Suprapubic skin (tissue), 4 donors: ENCODE measurements at regions not wholly inside any gene's neighbourhood (a gene's known extent, or its start where the extent isn't known, plus 50 kb on each side); places are given as distances from the start of the nearest gene placed in this dataset.

Source experiments
- DNase-seq, 2 donors: peaks; one replicate each; pipeline ENCODE4 v3.0.0-alpha.2; 2019; ENCODE audit warnings: low spot score in 2 of 2
- H3K27ac ChIP-seq: fragments of 200-600 bp; sonication (generic); one replicate; pipeline ENCODE4 v1.5.1; 2019
- H3K27me3 ChIP-seq: fragments of 200-600 bp; sonication (generic); one replicate; pipeline ENCODE4 v1.5.1; 2019
- H3K36me3 ChIP-seq: fragments of 200-600 bp; sonication (generic); one replicate; pipeline ENCODE4 v1.5.1; 2019
- H3K4me1 ChIP-seq: fragments of 200-600 bp; sonication (generic); one replicate; pipeline ENCODE4 v1.5.1; 2019
- H3K4me3 ChIP-seq: fragments of 200-600 bp; sonication (generic); one replicate; pipeline ENCODE4 v1.5.1; 2019; ENCODE audit warnings: mild to moderate bottlenecking
- H3K9me3 ChIP-seq: fragments of 200-600 bp; sonication (generic); one replicate; pipeline ENCODE4 v1.5.1; 2019
- CTCF ChIP-seq, 2 donors: fragments of 200-600 bp in 1 of 2; fragments of 450-650 bp in 1 of 2; sonication (generic) in 1 of 2; IDR thresholded peaks; one replicate each; pipeline ENCODE4 v1.5.1; 2016 to 2019; ENCODE audit warnings: antibody characterized with exemption in 2 of 2, mild to moderate bottlenecking in 1 of 2, moderate library complexity in 1 of 2
- EP300 ChIP-seq: sonication (generic); formaldehyde crosslinking; IDR thresholded peaks from one replicate; pipeline ENCODE4 v1.6.1; 2017; ENCODE audit warnings: antibody characterized with exemption
- POLR2A ChIP-seq, 2 donors: fragments of 450-650 bp; IDR thresholded peaks; one replicate each; pipeline ENCODE4 v1.6.1; 2017; ENCODE audit warnings: antibody characterized with exemption in 2 of 2, mild to moderate bottlenecking in 2 of 2, moderate library complexity in 2 of 2
- POLR2AphosphoS5 ChIP-seq, 3 donors: sonication (generic); formaldehyde crosslinking; IDR thresholded peaks; one replicate each; pipeline ENCODE4 v1.6.1; 2017; ENCODE audit warnings: antibody characterized with exemption in 3 of 3
- WGBS: methylation state at CpG from one replicate; pipeline ENCODE4 v1.1.5; 2018; 5-methylcytosine and 5-hydroxymethylcytosine counted together

- no peaks in the 10 kb centered on the region for H3K9me3 ChIP-seq
- peak overlapping the region; percentile 44 for H3K27ac ChIP-seq
- no peaks in the 10 kb centered on the region for H3K27me3 ChIP-seq
- no peak overlapping the region for H3K4me3 ChIP-seq
- no peak for DNase-seq
- H3K36me3 ChIP-seq = no peaks in the 10 kb centered on the region
- peaks cover 97% of the 10 kb centered on the region for H3K4me1 ChIP-seq
- TF ChIP-seq CTCF (IDR thresholded peaks at IDR 0.05) (no peak), POLR2A (IDR thresholded peaks at IDR 0.05) (no peak), POLR2AphosphoS5 (IDR thresholded peaks at IDR 0.05) (no peak), EP300 (no peak)
- WGBS = 40% methylated on average over 3 of the region's 3 CpGs
Measured at GRCh38 chr2:42931818-42932195, 139.4 kb upstream of the HAAO start.

- H3K9me3 ChIP-seq = no peaks in the 10 kb centered on the region
- no peak for DNase-seq
- H3K4me3 ChIP-seq = no peak overlapping the region
- no peaks in the 10 kb centered on the region for H3K36me3 ChIP-seq
- no peaks in the 10 kb centered on the region for H3K27me3 ChIP-seq
- peaks cover 97% of the 10 kb centered on the region for H3K4me1 ChIP-seq
- 75% methylated on average over 7 of the region's 8 CpGs for WGBS
- TF ChIP-seq POLR2A (IDR thresholded peaks at IDR 0.05) (no peak), POLR2AphosphoS5 (IDR thresholded peaks at IDR 0.05) (no peak), EP300 (no peak), CTCF (IDR thresholded peaks at IDR 0.05) (no peak)
- peak overlapping the region; percentile 44 for H3K27ac ChIP-seq
Measured at GRCh38 chr2:42931146-42931817, 138.9 kb upstream of the HAAO start.

GRCh38 chr2:42930025-42930581 lies 137.7 kb upstream of the HAAO start:
- Histone ChIP-seq H3K9me3 (no peaks in the 10 kb centered on the region), H3K27ac (peak overlapping the region; percentile 92), H3K4me3 (no peak overlapping the region), H3K27me3 (no peaks in the 10 kb centered on the region), H3K36me3 (no peaks in the 10 kb centered on the region), H3K4me1 (peaks cover 98% of the 10 kb centered on the region)
- 19% methylated on average over 5 of the region's 5 CpGs for WGBS
- no peak for TF ChIP-seq POLR2AphosphoS5 (IDR thresholded peaks at IDR 0.05)
- no peak for TF ChIP-seq CTCF (IDR thresholded peaks at IDR 0.05)
- TF ChIP-seq EP300 = no peak
- no peak for TF ChIP-seq POLR2A (IDR thresholded peaks at IDR 0.05)
- DNase-seq = no peak

GRCh38 chr2:42929546-42930024 lies 137.2 kb upstream of the HAAO start:
- Histone ChIP-seq H3K4me1 (peaks cover 98% of the 10 kb centered on the region), H3K27me3 (no peaks in the 10 kb centered on the region)

More at GRCh38 chr2:42929546-42930024, 137.2 kb upstream of the HAAO start:
- no peak for DNase-seq
- WGBS = 72% methylated on average over 4 of the region's 4 CpGs
- Histone ChIP-seq H3K4me3 (no peak overlapping the region), H3K27ac (peak overlapping the region; percentile 92), H3K9me3 (no peaks in the 10 kb centered on the region), H3K36me3 (no peaks in the 10 kb centered on the region)
- no peak for TF ChIP-seq CTCF (IDR thresholded peaks at IDR 0.05)
- no peak for TF ChIP-seq POLR2A (IDR thresholded peaks at IDR 0.05)
- no peak for TF ChIP-seq EP300
- TF ChIP-seq POLR2AphosphoS5 (IDR thresholded peaks at IDR 0.05) = no peak
